ENCODE measurements at regions not wholly inside any gene's neighbourhood (a gene's known extent, or its start where the extent isn't known, plus 50 kb on each side); places are given as distances from the start of the nearest gene placed in this dataset.
"Not testable (repeated sequence)": the region's sequence is repeated elsewhere in the genome, so short reads cannot be mapped to it uniquely, and the experiment has no call there.

GRCh38 chr6:81366972-81367371, 385.5 kb downstream of the TENT5A start:
- no peak for DNase-seq

- DNase-seq = no peak
Measured at GRCh38 chr6:81362246-81362645, 390.2 kb downstream of the TENT5A start.

DNA sequence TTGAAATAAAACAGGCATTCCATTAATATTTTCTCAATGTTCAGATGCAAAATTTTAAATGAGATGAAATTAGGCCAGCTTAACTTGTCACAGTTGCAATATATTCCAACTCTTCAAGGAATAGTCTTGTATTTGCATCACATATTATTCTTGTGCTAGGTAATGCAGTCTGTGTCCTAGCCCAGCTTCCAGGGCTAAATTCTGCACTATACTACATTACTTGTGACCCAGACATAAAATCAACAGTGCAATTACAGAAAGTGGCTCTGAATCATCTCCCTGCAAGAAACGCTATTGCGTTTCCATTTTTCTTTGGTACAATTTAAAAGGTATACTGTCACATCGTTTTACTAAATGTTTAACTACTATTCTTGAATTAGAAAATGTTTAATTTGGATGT, 399.2 kb downstream of the TENT5A start:
- DNase-seq = no peak

DNA sequence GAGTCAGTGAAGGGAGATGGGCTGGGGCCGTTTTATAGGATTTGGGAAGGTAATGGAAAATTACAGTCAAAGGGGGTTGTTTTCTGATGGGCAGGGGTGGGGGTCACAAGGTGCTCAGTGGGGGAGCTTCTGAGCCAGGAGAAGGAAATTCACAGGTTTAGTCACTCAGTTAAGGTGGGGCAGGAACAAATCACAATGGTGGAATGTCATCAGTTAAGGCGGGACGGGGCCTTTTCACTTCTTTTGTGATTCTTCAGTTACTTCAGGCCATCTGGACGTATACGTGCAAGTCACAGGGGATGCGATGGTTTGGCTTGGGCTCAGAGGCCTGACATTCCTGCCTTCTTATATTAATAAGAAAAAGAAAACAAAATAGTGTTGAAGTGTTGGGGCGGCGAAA, 408.5 kb downstream of the TENT5A start:
- DNase-seq = not testable (repeated sequence)

GRCh38 chr6:81340946-81341345, 411.5 kb downstream of the TENT5A start:
- no peak for DNase-seq

- no peak for DNase-seq
Measured at GRCh38 chr6:81331526-81331925, 421.0 kb downstream of the TENT5A start.

GRCh38 chr6:81328700-81329099, 423.8 kb downstream of the TENT5A start:
- no peak for DNase-seq

DNA sequence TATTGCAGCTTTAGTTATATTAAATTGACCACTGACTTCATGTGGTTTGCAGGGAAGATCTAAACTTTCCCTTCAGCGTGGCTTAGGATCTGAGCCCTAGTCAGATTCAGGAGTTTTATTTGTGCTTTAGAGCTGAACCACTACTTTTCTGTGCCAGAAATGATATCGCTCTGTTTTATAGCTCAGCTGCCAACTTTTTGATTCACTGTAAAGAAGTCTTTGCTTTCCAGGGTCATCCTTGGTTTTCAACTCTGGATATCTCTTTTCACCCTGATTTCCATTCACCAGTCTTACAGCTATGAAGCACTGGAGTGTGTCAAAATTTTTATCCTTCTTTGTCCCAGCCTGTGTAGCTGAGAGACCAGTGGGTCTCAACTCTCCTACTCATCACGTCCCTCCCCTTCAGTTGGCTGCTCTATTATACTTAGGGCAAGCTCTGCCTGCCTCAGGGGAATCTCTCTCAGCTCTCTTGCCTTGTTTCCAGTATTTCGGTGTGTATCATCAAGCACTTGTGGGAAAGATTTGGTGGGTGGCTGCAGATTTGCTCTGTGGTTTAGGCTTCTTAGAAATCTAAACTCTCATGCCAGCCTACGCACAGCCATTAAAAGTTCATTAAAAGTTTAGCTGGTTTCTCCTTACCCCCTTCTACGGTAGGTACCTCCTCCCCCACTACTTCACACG, 425.5 kb downstream of the TENT5A start:
- no peak for DNase-seq

DNA sequence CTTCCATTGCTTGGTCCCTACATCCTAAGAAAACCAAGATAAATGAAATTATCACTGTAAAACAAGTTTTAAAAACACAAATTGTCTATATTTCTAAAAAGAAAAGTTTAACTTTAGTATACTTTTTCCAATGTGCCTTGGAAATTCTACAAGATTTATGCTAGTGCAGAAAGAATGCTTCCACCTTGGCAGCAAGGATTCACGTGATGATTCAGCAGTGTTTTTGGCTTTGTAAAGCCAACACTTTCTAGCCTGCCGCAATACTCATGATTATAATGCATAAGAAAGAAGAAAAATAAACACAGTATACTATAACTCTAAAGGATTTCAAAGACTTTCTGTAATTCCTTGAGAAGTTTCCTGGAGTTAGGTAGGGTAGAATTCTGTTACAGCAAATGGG, 442.7 kb downstream of the TENT5A start:
- no peak for DNase-seq

DNA sequence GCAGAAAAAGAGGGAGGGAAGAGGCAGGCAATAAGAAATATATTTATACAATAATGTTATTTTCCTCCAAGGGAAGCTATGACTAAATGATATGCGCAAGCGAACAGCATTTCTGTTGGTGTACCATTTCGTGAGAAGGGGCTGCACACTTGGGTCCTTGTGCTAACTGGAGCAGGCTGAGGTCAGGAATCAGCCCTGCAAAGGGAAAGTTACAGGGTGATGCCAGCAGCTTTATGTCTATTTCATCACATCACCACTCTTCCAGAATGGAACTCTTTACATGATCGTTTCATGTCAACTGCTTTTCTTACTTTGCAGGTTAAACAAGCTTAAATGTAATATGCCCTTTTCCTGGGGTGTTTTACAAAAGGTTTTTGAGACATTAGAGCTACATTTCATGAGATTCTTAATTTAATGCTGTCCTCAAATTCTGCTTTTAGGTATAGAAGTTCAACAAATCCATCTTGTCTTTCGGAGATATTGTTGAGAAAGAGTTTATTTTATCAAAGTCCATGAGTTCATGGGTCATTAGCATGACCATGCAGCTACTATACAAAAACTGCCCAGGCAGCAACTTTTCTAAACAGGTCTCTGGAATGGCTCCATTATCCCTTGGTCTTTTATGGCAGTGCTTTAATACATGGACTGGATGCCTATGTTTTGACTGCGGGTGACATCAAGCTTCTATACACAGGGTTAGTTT, 443.8 kb downstream of the TENT5A start:
- no peak for DNase-seq

GRCh38 chr6:81307651-81308214, 444.7 kb downstream of the TENT5A start:
- DNase-seq = no peak

GRCh38 chr6:81304466-81304865, 448.0 kb downstream of the TENT5A start:
- DNase-seq = no peak

- no peak for DNase-seq
Measured at GRCh38 chr6:81300961-81301360, 451.5 kb downstream of the TENT5A start.

GRCh38 chr6:81298751-81299150, 453.7 kb downstream of the TENT5A start:
- DNase-seq = no peak

DNA sequence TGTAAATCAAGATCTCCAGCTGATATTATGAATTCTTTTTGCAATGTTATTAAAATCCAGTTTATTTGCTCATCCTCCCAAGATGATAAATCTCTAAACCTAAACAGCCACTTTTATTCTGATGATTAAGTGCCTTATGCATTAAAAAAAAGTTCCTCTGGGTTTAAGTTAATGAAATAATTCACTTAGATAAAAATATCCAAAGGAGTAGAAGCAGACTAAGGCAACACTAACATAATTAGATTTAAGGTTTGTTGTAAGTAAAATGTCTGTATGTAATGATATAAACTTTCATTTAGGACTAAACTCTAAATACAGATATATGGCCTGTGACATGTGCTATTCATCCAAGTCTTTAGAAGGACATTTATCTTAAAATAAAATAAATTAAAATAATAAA, 457.2 kb downstream of the TENT5A start:
- DNase-seq = no peak

- no peak for DNase-seq
Measured at GRCh38 chr6:81293896-81294295, 458.6 kb downstream of the TENT5A start.

DNA sequence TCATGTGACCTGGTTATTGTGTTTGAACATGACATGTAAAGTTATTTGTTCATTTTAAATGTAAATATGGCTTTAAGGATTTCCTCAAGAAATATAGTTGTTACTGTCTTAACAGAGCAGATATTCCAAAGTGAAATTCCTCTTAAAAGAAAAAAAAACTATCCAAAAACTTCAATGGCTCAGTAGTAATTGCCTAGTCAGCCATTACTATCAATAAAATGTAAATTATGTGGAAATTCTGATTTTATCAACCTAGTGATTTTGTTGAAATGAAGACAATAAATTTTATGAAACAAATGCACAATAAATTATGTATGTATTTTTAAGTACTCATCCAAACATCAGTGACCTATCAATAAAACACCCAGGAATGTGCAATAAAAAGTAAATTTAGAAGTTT, 463.3 kb downstream of the TENT5A start:
- no peak for DNase-seq

DNA sequence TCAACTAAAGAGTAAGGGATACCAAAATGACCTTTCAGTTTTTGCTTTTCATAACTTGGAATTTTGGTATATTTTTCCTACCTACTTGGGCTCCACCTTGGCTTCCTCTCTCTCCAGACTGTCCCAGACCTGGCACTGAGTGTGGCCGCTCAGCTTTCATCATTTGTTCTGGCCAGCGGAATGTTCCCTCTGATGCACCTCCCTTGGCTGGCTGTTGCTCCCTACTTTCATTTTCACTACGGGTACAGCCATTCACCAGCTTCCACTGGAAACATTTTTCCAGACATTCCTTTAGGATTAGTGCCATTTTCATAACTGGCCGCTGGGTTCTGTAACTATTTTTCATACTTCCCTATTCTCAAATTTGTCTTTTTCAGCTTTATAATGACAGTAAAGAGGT, 487.4 kb downstream of the TENT5A start:
- no peak for DNase-seq

- no peak for DNase-seq
Measured at GRCh38 chr6:81263531-81264168, 488.8 kb downstream of the TENT5A start.

- no peak for DNase-seq
Measured at GRCh38 chr6:81262656-81263055, 489.8 kb downstream of the TENT5A start.

DNA sequence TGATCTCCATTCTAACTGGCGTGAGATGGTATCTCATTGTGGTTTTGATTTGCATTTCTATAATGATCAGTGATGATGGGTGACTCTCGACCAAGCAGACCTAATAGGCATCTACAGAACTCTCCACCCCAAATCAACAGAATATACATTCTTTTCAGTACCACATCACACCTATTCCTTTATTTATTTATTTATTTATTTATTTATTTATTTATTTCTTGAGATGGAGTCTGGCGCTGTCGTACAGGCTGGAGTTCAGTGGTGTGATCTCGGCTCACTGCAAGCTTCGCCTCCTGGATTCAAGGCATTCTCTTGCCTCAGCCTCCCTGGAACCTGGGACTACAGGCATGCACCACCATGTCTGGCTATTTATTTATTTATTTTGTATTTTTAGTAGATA, 496.3 kb downstream of the TENT5A start:
- DNase-seq = not testable (repeated sequence)

GRCh38 chr6:81253821-81254220, 498.7 kb downstream of the TENT5A start:
- no peak for DNase-seq

Data from anterior cingulate cortex (tissue), 58 donors.